Activated naive CD8-positive, alpha-beta T cell treated with anti-CD3 and anti-CD28 coated beads, Interleukin-2, amount 50 U/mL, for 24 hours (primary cell): ENCODE measurements at regions not wholly inside any gene's neighbourhood (a gene's known extent, or its start where the extent isn't known, plus 50 kb on each side); places are given as distances from the start of the nearest gene placed in this dataset.
"Not testable (repeated sequence)": the region's sequence is repeated elsewhere in the genome, so short reads cannot be mapped to it uniquely, and the experiment has no call there.

Experiments
- ATAC-seq: fragments of 150-1000 bp; cut with Tn5 transposase; one replicate; pipeline ENCODE4 v1.10.0; 2021
- DNase-seq: peaks from one replicate; pipeline ENCODE4 v3.0.0; 2021
- H3K27ac Mint-ChIP-seq: one replicate; pipeline ENCODE4 v1.8.0; 2021; ENCODE audit warnings: mild to moderate bottlenecking, mixed read lengths
- H3K27me3 Mint-ChIP-seq: one replicate; pipeline ENCODE4 v1.8.0; 2021; ENCODE audit warnings: mixed read lengths
- H3K36me3 Mint-ChIP-seq: one replicate; pipeline ENCODE4 v1.8.0; 2021; ENCODE audit warnings: low read depth, mixed read lengths
- H3K4me1 Mint-ChIP-seq: one replicate; pipeline ENCODE4 v1.8.0; 2021; ENCODE audit warnings: mixed read lengths
- H3K4me3 Mint-ChIP-seq: one replicate; pipeline ENCODE4 v1.8.0; 2021; ENCODE audit warnings: mild to moderate bottlenecking, moderate library complexity, mixed read lengths
- H3K9me3 Mint-ChIP-seq: one replicate; pipeline ENCODE4 v1.8.0; 2021; ENCODE audit warnings: mixed read lengths

GRCh38 chrX:39688576-39689375 is 409.0 kb downstream of the BCOR start:
- ATAC-seq: peak; percentile 33
- Mint-ChIP-seq H3K27ac (no peak overlapping the region), H3K4me1 (peaks cover 4% of the 10 kb centered on the region), H3K27me3 (peaks cover 18% of the 10 kb centered on the region), H3K9me3 (no peaks in the 10 kb centered on the region), H3K4me3 (peak overlapping the region; percentile 40), H3K36me3 (no peaks in the 10 kb centered on the region)
- DNase-seq: peak; percentile 16

- Mint-ChIP-seq H3K4me3 (no peak overlapping the region), H3K4me1 (peaks cover 4% of the 10 kb centered on the region), H3K9me3 (no peaks in the 10 kb centered on the region), H3K27me3 (peaks cover 22% of the 10 kb centered on the region), H3K27ac (no peak overlapping the region), H3K36me3 (no peaks in the 10 kb centered on the region)
- no peak for ATAC-seq
- DNase-seq: no peak
Measured at GRCh38 chrX:39689376-39690104, 408.2 kb downstream of the BCOR start.

GRCh38 chrX:39690541-39691415 is 407.0 kb downstream of the BCOR start:
- no peak for ATAC-seq
- no peak overlapping the region for H3K27ac Mint-ChIP-seq
- H3K27me3 Mint-ChIP-seq: peaks cover 22% of the 10 kb centered on the region
- H3K36me3 Mint-ChIP-seq: no peaks in the 10 kb centered on the region
- DNase-seq: no peak
- no peaks in the 10 kb centered on the region for H3K9me3 Mint-ChIP-seq
- H3K4me3 Mint-ChIP-seq: no peak overlapping the region
- H3K4me1 Mint-ChIP-seq: peaks cover 4% of the 10 kb centered on the region

GRCh38 chrX:39691724-39692123 is 406.0 kb downstream of the BCOR start:
- no peaks in the 10 kb centered on the region for H3K36me3 Mint-ChIP-seq
- ATAC-seq (no peak), DNase-seq (no peak)
- H3K27me3 Mint-ChIP-seq: peaks cover 20% of the 10 kb centered on the region
- no peak overlapping the region for H3K27ac Mint-ChIP-seq
- H3K4me1 Mint-ChIP-seq: peaks cover 4% of the 10 kb centered on the region
- no peak overlapping the region for H3K4me3 Mint-ChIP-seq
- H3K9me3 Mint-ChIP-seq: no peaks in the 10 kb centered on the region

- peaks cover 4% of the 10 kb centered on the region for H3K4me1 Mint-ChIP-seq
- no peak for ATAC-seq
- H3K9me3 Mint-ChIP-seq: no peaks in the 10 kb centered on the region
- peaks cover 20% of the 10 kb centered on the region for H3K27me3 Mint-ChIP-seq
- H3K4me3 Mint-ChIP-seq: no peak overlapping the region
- no peak overlapping the region for H3K27ac Mint-ChIP-seq
- no peaks in the 10 kb centered on the region for H3K36me3 Mint-ChIP-seq
- no peak for DNase-seq
Measured at GRCh38 chrX:39692796-39693195, 405.0 kb downstream of the BCOR start.

GRCh38 chrX:39693298-39693697 is 404.5 kb downstream of the BCOR start:
- no peak for ATAC-seq

GRCh38 chrX:39702636-39703035 is 395.1 kb downstream of the BCOR start:
- not testable (repeated sequence) for H3K9me3 Mint-ChIP-seq, DNase-seq, H3K4me3 Mint-ChIP-seq, ATAC-seq, H3K36me3 Mint-ChIP-seq, H3K27me3 Mint-ChIP-seq, H3K27ac Mint-ChIP-seq, H3K4me1 Mint-ChIP-seq

More at GRCh38 chrX:39693298-39693697, 404.5 kb downstream of the BCOR start:
- Mint-ChIP-seq H3K27me3 (peaks cover 18% of the 10 kb centered on the region), H3K4me1 (peaks cover under 1% of the 10 kb centered on the region), H3K27ac (no peak overlapping the region), H3K9me3 (no peaks in the 10 kb centered on the region), H3K36me3 (no peaks in the 10 kb centered on the region), H3K4me3 (no peak overlapping the region)
- DNase-seq: no peak

GRCh38 chrX:39703307-39703706 is 394.5 kb downstream of the BCOR start:
- Mint-ChIP-seq H3K9me3 (no peaks in the 10 kb centered on the region), H3K27ac (no peak overlapping the region)

GRCh38 chrX:39704590-39704989 is 393.2 kb downstream of the BCOR start:
- no peaks in the 10 kb centered on the region for H3K27me3 Mint-ChIP-seq
- no peaks in the 10 kb centered on the region for H3K36me3 Mint-ChIP-seq

More at GRCh38 chrX:39703307-39703706, 394.5 kb downstream of the BCOR start:
- H3K27me3 Mint-ChIP-seq: no peaks in the 10 kb centered on the region
- no peaks in the 10 kb centered on the region for H3K4me1 Mint-ChIP-seq
- H3K4me3 Mint-ChIP-seq: no peak overlapping the region
- no peaks in the 10 kb centered on the region for H3K36me3 Mint-ChIP-seq
- DNase-seq (no peak), ATAC-seq (no peak)

GRCh38 chrX:39705290-39705689 is 392.5 kb downstream of the BCOR start:
- Mint-ChIP-seq H3K27me3 (no peaks in the 10 kb centered on the region), H3K27ac (no peak overlapping the region), H3K4me1 (no peaks in the 10 kb centered on the region), H3K36me3 (no peaks in the 10 kb centered on the region), H3K9me3 (no peaks in the 10 kb centered on the region), H3K4me3 (no peak overlapping the region)
- no peak for ATAC-seq
- DNase-seq: no peak

More at GRCh38 chrX:39704590-39704989, 393.2 kb downstream of the BCOR start:
- H3K4me3 Mint-ChIP-seq: no peak overlapping the region
- no peak overlapping the region for H3K27ac Mint-ChIP-seq
- DNase-seq (no peak), ATAC-seq (no peak)
- H3K9me3 Mint-ChIP-seq: no peaks in the 10 kb centered on the region
- no peaks in the 10 kb centered on the region for H3K4me1 Mint-ChIP-seq

- no peaks in the 10 kb centered on the region for H3K4me1 Mint-ChIP-seq
- DNase-seq (no peak), ATAC-seq (no peak)
- no peaks in the 10 kb centered on the region for H3K9me3 Mint-ChIP-seq
- no peak overlapping the region for H3K4me3 Mint-ChIP-seq
- no peak overlapping the region for H3K27ac Mint-ChIP-seq
- peaks cover 2% of the 10 kb centered on the region for H3K27me3 Mint-ChIP-seq
- H3K36me3 Mint-ChIP-seq: no peaks in the 10 kb centered on the region
Measured at GRCh38 chrX:39709364-39709763, 388.4 kb downstream of the BCOR start.

- Mint-ChIP-seq H3K4me3 (no peak overlapping the region), H3K4me1 (no peaks in the 10 kb centered on the region)
Measured at GRCh38 chrX:39709812-39710211, 387.9 kb downstream of the BCOR start.

GRCh38 chrX:39710776-39711175 is 387.0 kb downstream of the BCOR start:
- Mint-ChIP-seq H3K27ac (no peak overlapping the region), H3K4me1 (no peaks in the 10 kb centered on the region), H3K9me3 (no peaks in the 10 kb centered on the region), H3K4me3 (no peak overlapping the region), H3K36me3 (no peaks in the 10 kb centered on the region), H3K27me3 (peaks cover 2% of the 10 kb centered on the region)
- ATAC-seq (no peak), DNase-seq (no peak)

More at GRCh38 chrX:39709812-39710211, 387.9 kb downstream of the BCOR start:
- H3K27me3 Mint-ChIP-seq: peaks cover 2% of the 10 kb centered on the region
- ATAC-seq (no peak), DNase-seq (no peak)
- H3K36me3 Mint-ChIP-seq: no peaks in the 10 kb centered on the region
- no peak overlapping the region for H3K27ac Mint-ChIP-seq
- no peaks in the 10 kb centered on the region for H3K9me3 Mint-ChIP-seq

- Mint-ChIP-seq H3K9me3 (no peaks in the 10 kb centered on the region), H3K27ac (no peak overlapping the region), H3K4me3 (no peak overlapping the region), H3K27me3 (peaks cover 2% of the 10 kb centered on the region), H3K36me3 (no peaks in the 10 kb centered on the region), H3K4me1 (no peaks in the 10 kb centered on the region)
- no peak for ATAC-seq
- no peak for DNase-seq
Measured at GRCh38 chrX:39714471-39714870, 383.3 kb downstream of the BCOR start.
